Neural cell (in vitro differentiated cells): ENCODE measurements at regions not wholly inside any gene's neighbourhood (a gene's known extent, or its start where the extent isn't known, plus 50 kb on each side); places are given as distances from the start of the nearest gene placed in this dataset.

Experiments used
- EP300 ChIP-seq: fragments of 450-650 bp; conservative IDR thresholded peaks from 2 replicates; pipeline ENCODE4 v1.6.1; 2014; ENCODE audit warnings: antibody characterized with exemption, mild to moderate bottlenecking, moderate library complexity; ENCODE audit not compliant: poor library complexity, severe bottlenecking
- EZH2 ChIP-seq: fragments of 200-600, 300-800 bp; shearing (Covaris generic), sonication (generic); IDR thresholded peaks from 2 replicates; pipeline ENCODE4 v1.6.1; 2014; ENCODE audit warnings: antibody characterized with exemption, low read length, borderline replicate concordance, mild to moderate bottlenecking; ENCODE audit not compliant: insufficient read depth, poor library complexity, severe bottlenecking
- MXI1 ChIP-seq: fragments of 450-650 bp; conservative IDR thresholded peaks from 2 replicates; pipeline ENCODE4 v1.6.1; 2014; ENCODE audit warnings: antibody characterized with exemption, mild to moderate bottlenecking; ENCODE audit not compliant: poor library complexity, severe bottlenecking
- RAD21 ChIP-seq: fragments of 450-650 bp; conservative IDR thresholded peaks from 2 replicates; pipeline ENCODE4 v1.6.1; 2014; ENCODE audit warnings: antibody characterized with exemption, mild to moderate bottlenecking, moderate library complexity
- SMC3 ChIP-seq: fragments of 450-650 bp; conservative IDR thresholded peaks from 2 replicates; pipeline ENCODE4 v1.6.1; 2014; ENCODE audit warnings: antibody characterized with exemption, mild to moderate bottlenecking, moderate library complexity; ENCODE audit not compliant: poor library complexity
- TAF1 ChIP-seq: IDR thresholded peaks from 2 replicates; pipeline ENCODE4 v1.6.1; 2012; ENCODE audit warnings: low read depth
- TF ChIP-seq, protein P1 (sequence below): fragments of 450-650 bp; IDR thresholded peaks from 2 replicates; pipeline ENCODE4 v1.5.1; 2014; ENCODE audit warnings: antibody characterized with exemption, mild to moderate bottlenecking, moderate library complexity; ENCODE audit not compliant: poor library complexity, severe bottlenecking

DNA sequence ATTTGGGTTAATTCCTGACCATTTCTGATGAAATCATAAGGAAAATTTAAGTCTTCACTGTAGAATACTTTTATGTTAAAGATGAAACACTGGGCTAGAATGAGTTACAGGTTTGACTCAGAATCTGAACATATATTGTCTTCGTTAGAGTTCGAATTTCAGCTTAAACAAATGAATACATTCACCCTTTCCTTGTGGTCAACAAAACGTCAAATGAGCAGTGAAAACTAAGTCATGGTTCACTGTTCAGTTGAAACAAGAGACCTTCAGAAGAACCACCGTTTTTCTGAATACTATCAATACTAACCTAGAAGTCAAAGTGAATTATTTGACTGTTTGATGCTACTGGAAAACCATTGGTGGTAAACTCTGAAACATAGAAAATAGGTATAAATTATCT, 235.2 kb upstream of the ZWINT start:
- TF ChIP-seq TAF1 (no peak), SMC3 (no peak), EZH2 (no peak), RAD21 (no peak), EP300 (no peak), MXI1 (no peak)
- TF ChIP-seq, protein P1, sequence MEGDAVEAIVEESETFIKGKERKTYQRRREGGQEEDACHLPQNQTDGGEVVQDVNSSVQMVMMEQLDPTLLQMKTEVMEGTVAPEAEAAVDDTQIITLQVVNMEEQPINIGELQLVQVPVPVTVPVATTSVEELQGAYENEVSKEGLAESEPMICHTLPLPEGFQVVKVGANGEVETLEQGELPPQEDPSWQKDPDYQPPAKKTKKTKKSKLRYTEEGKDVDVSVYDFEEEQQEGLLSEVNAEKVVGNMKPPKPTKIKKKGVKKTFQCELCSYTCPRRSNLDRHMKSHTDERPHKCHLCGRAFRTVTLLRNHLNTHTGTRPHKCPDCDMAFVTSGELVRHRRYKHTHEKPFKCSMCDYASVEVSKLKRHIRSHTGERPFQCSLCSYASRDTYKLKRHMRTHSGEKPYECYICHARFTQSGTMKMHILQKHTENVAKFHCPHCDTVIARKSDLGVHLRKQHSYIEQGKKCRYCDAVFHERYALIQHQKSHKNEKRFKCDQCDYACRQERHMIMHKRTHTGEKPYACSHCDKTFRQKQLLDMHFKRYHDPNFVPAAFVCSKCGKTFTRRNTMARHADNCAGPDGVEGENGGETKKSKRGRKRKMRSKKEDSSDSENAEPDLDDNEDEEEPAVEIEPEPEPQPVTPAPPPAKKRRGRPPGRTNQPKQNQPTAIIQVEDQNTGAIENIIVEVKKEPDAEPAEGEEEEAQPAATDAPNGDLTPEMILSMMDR, result no peak
